Stimulated activated CD4-positive, alpha-beta T cell treated with anti-CD3 and anti-CD28 coated beads, Interleukin-15, amount 100 ng/mL, for 48 hours (primary cell): ENCODE measurements at regions not wholly inside any gene's neighbourhood (a gene's known extent, or its start where the extent isn't known, plus 50 kb on each side); places are given as distances from the start of the nearest gene placed in this dataset.
"Not testable (repeated sequence)": the region's sequence is repeated elsewhere in the genome, so short reads cannot be mapped to it uniquely, and the experiment has no call there.

Experiments used
- DNase-seq, 2 donors: peaks; one replicate each; pipeline ENCODE4 v3.0.0-alpha.2; 2020; ENCODE audit warnings: low read depth in 2 of 2

DNA sequence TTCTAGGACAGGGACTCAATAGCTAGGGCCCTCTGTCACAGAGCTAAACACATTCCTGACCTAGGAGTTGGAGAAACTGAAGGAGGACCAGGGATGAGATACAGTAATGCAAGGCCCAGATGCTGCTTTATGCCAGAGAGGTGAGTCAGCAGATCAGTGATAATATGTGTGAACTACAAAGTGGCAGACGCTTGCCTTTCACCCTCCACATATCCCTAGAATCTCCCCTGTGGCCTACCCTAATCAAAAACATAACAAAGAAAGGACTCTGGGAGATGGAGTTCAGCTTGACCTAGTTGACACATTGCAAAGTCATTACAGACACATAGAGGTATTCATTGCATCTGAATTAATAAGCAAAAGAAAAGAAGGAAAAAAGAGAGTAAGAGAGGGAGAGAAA lies 417.6 kb upstream of the DYNLRB2 start:
- DNase-seq = no peak

DNA sequence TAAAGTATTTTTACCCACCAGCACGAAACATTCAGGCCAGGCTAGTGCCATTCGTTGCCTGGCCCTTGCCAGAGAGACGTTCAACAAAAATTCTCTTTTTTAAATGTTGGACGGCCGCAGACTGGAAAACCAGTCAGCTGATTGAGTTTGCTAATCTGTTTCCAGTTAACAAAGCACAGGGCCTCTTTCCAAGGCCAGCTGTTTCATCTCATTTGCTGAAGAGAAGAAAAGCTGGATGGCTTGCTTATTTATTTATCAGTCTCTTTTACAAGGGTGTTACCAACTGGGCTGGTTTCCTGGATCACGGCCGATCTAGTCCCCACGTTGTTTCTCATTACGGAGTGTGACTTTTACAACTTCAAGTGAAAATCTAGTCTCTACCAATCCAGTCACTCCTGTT lies 418.7 kb upstream of the DYNLRB2 start:
- no peak for DNase-seq

DNA sequence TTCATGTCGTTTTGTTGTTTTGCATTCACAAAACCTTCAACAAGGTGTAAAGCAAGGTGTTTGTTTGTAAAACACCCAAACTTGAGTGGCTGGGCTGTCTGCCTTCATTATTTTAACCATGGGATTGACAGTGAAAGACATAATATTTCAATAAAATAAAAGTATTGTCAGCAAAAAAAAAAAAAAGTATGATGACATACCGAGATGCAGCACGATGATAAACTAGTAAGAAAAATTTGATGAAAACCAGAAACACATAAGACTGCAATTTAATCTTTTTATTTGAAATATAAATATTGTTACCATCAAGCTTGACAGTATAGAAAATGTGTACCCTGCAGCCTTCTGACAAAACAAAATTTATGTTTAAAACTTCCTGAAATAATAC lies 419.3 kb upstream of the DYNLRB2 start:
- DNase-seq = no peak

DNA sequence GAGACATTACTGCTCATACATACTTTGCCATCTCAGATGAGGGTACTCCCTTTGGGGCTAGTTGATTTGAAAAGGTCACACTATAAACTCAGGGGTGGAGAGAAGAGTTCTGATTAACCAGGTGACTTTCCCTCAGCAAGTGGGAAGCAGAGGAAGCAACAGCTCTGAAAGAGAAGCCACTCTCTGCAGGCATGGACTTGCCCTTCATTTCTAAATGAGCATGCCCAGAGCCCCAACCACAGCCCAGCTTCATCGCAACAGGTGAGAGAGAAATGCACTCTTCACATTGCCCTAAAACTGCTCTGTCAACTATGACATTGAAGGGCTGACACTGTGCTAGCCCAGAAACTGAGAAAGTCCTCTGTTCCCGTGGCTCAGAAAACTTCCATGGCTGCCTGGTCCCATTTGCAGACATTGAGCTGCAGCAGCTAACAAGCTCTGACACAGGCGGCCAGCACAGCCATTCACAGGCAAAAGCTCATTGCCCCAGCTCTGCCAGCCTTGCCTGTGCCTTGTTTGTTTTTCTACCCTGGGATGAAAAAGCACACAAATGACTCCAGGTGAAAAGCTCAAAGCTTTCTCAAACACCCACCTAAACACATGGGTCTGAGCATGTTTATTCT lies 419.8 kb upstream of the DYNLRB2 start:
- no peak for DNase-seq

DNA sequence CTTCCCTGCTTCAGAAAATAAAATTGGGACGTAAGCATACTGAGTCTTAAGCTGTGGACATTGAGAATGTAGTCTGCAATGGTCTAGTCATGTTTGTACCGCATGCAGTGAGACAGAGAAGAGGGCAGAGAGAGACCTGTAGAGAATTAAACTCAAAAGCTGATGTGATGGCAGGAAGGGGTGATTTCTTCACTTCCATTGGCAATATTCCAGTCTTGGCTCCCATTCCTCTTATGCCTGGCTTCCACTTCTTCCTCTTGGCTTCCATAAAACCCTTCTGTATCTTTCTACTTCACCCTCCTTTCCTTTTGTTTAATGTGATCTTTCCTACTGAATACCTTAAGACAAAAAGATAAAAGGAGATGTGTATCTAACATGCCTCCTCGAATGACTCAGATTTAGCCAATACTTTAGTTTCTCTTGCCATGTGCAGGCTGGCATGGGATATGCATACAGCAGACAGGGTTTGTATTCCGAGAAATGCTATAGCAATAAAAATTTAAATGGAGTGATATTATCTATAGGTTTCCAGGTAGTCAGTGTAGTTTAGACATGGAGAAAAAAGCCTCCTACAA lies 423.1 kb upstream of the DYNLRB2 start:
- no peak for DNase-seq

DNA sequence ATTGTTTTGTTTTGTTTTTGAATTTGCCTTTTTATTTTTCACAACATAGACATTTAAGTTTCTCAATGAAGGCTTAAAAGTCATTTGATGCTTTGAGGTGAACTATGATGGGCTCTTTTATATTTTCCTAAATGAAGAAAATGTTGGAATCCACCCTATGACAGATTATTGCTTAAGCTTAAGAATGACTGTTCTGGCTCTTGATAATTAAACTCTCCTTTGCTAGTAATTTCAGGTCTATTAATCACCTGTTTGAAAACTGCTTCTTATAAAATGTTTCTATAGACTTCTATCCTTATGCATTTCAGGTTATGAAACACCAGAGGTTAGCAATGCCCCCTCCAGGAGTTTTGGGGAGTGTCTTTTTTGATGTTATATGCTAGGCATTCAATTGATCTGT lies 424.1 kb upstream of the DYNLRB2 start:
- no peak for DNase-seq

DNA sequence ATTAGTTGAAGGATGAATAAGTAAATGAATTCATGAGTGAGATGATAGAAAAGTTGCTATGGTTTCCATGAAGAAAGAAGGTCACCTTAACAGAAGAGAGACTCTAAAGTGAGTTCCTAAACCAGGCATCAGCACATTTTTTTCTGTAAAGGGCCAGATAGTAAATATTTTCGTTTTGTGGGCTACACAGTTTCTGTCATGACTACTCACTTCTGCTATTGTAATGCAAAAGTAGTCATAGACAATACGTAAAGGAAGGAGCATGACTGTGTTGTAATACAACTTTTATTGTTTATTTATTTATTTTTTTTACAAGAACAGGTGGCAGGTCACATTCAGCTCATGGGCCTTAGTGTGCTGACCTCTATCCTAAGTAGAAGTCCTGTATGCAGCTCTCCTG lies 426.1 kb upstream of the DYNLRB2 start:
- no peak for DNase-seq

DNA sequence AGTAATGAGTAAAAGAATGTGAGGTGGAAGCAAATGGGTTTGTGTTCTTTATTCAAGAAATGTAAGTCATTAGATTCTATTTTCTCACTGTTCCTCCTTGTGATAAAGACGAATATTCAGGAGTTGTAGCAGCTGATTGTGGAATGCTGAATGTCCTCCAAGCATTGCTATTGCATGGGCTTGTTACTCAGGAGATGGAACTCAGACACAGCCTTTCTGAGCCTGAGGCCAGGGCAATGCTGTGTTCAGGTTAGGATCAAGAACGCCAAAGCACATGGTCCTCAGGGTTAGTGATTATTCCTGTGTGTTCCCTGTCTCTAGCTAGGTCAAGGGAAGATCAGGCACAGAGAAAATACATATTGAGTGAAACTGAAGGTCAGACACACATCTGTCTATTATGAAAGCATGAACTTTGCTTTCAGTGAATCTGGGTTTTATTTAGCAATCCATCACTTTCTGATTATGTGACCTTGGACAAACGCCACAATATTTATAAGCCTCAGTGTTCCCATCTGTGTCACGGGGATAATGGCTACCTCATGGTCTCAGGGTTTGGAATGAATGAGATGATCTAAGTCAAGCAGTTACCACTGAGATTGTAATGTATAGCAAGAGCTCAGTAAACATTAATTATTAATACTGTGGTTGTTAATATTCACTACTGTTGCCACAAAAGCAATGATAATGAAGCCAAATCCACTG lies 426.8 kb upstream of the DYNLRB2 start:
- no peak for DNase-seq

DNA sequence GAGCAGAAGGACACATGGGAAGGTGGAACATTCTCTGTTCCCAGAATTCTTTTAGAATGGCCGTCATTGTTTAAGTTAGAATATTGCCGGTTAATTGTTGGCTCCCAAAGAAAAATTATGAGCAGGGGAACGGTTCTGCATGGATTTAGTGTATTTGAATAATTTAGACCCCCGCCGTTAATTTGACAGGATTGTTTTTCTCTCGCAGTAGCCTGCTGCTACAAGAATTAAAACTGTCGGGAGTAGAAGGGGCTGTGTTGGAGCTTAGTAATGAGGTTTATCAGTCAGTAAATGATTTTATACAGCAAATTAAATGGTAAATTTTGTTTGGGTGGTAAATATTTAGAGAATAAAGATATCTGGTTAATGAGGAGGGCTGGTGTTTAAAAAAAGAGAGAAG lies 431.2 kb upstream of the DYNLRB2 start:
- no peak for DNase-seq

DNA sequence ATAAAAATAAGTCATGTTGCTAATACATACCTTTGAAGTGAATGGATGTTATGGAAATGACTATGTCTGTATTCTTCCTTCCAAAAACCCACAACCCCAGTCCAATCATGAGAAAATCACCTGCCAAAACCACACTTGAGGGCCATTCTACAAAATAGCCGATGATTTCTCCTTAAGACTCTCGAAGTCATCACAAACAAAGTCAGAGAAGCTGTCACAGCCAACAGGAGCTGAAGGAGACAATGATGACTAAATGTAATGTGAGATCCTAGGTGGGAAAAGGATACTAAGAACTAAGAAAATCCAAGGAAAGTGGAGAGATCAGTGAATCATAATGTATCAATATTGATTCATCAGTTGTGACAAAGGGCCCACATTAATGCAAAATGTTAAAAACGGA lies 432.9 kb upstream of the DYNLRB2 start:
- no peak for DNase-seq

DNA sequence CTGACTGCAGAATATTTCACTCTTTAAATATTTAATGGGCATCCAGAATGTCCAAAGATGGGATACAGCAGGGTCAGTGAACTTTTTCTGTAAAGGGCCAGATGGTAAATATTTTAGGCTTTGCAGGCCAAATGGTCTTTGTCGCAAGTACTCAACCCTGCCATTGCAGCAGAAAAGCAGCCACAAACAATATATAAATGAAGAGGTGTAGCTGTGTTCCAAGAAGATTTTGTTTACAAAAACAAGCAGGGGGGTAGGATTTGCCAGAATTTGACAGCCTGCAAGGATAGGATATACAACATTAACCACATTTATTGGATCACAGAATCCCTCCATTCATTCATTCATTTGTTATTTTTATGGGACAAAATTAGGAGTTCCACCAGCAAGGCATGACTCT lies 435.0 kb upstream of the DYNLRB2 start:
- DNase-seq = no peak

DNA sequence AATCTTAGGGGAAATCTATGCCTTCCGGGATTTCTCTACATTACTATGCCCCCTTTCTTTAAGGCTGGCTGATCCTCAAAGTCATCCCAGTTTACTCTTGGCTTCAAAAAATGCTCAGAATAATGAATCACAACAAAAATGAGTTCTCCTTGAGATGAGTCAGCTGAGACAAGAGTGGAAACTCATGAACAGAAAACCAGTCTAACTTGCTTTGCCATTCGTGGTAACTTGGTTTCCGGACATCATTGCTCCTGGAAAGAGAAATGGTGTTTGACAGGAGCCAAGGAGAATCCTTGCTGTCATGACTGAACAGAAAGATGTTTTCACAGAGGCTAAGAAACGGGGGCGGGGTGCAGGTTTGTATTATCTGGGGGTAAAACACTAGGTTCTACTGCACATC lies 435.6 kb upstream of the DYNLRB2 start:
- no peak for DNase-seq

DNA sequence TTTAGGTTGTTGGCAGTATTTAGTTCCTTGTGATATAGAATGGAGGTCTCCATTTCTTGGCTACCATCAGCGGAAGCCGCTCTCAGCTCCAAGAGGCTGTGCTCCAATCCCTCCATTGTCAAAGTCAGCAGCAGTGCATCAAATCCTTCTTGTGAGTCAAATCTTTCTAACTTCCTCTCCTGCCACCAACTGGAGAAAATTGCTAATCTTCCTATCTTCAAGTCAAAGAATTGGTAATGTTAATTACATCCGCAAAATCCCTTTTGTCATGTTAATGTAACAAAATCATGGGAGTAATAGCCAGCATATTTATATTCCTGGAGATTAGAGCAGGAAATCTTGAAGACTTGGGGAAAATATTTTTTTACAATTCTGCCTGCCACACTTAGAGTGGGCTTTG lies 436.4 kb upstream of the DYNLRB2 start:
- no peak for DNase-seq

DNA sequence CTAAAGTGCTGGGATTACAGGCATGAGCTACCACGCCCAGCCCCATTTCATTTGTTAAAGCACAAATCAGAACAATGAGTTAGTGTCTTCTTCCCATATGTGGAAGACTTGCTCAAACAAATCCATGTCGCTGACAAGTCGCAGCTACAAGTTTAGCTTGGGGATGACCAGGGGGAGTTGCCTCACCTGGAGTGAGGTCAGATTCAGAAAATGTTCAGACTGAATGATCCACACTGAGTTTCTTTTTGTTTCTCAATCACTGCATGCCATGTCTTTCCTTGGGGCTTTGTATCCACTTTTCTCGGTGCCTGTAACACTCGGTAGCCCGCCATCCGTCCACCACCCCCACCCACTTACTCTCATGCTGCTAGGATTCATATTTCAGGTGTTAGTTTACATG lies 437.3 kb upstream of the DYNLRB2 start:
- no peak for DNase-seq

DNA sequence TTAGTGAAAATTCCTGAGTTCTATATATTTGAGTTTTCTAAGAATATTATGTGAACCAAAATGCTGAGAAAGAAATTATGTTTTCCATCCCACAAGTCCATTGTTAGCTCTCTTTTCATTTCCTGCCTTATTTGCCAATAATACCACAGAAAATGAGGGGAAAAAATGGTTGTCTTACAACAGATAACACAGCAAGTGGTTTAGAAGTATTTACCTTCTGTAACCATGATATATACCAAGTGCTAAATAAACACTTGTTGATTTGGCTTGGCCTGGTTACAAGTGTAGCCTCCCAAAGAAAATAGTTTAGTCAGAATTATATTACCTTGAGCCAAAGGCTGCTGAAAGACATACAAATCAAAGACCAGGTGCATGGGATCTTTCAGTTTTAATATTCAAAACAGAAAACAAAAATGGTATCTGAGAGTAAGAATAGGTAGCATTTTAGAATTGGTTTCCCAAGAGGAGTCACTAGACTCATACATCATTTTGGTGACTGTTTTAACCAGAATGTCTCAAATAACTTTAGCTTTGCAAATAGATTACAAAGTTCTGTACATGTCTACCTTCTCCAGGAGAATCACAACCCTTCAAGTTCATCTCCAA lies 439.8 kb upstream of the DYNLRB2 start:
- no peak for DNase-seq

DNA sequence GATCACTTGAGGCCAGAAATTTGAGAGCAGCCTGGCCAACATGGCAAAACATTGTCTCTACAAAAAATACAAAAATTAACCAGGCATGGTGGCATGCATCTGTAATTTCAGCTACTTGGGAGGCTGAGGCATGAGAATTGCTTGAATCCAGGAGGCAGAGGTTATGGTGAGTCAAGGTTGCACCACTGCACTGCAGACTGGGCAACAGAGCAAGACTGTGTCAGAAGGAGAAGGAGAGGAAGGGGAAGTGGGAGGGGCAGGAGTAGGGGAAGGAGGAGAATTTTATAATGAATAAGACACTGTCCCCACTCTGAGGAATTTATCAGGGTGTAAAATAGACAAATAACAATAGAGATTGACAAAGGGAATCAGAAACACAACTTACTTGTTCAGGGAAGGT lies 440.6 kb upstream of the DYNLRB2 start:
- DNase-seq = no peak

DNA sequence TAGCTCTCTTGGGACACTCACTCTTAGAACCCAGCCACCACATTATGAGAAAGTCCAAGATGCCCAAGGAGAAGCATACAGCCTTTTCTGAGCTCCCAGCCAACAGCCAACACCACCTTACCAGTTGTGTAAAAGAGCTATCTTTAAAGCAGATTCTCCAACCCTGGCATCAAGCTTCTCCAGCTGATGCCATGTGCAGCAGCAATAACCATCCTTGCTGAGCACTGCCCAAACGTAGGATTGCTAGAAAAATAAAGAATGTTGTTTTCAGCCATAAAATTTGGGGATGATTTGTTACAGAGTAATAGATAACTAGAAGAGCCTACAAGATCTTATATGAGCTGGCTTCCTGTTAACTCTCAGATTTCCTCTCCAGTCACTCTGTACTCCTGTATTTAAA lies 443.7 kb upstream of the DYNLRB2 start:
- DNase-seq = no peak

DNA sequence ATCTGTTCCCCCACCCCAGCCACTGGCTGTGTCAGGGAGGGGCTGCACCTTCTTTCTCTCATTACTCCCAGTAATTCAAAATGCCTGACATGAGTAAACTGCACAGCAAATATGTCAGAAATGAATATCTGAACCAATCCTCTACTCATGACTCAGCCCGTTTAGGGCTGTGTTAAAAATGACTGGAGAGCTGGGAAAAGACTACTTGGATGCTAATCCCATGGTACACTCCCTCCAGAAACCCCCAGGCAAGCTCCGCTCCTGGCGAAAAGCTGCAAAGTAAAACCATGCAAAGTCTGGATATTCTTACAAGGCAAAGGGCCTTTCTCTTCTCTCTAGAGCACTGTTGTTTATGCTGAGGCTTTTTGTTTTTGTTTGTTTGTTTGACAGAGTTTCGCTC lies 448.1 kb upstream of the DYNLRB2 start:
- no peak for DNase-seq

DNA sequence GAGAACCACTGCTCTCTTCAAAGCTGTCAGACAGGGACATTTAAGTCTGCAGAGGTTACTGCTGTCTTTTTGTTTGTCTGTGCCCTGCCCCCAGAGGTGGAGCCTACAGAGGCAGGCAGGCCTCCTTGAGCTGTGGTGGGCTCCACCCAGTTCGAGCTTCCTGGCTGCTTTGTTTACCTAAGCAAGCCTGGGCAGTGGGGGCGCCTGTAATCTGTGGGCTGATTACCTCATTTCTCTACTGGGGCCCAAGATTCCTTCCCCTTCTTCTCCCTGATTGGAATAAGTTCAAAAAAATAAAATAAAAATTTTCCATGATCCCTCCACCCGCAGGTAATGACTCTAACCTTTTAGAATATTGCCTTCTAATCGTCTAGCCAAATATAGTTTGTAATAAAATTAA lies 449.3 kb upstream of the DYNLRB2 start:
- not testable (repeated sequence) for DNase-seq

DNA sequence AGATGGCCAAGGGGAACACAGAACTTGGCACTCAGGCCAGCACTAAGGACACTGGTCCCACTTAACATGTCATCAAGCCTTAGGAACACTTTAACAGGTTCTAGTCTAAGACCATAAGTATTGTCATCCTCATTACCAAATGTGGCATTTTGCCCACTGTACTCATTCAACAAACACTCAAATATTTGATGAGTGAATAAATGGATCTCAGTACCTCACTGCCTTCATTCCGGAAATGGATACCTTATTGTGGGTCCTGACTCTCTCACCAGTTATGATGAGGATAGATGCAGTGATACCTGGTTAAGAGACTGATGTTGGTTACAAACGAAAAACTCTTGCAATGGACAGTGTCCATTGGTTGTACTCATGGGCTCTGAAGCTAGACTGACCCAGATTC lies 455.2 kb upstream of the DYNLRB2 start:
- DNase-seq = no peak

DNA sequence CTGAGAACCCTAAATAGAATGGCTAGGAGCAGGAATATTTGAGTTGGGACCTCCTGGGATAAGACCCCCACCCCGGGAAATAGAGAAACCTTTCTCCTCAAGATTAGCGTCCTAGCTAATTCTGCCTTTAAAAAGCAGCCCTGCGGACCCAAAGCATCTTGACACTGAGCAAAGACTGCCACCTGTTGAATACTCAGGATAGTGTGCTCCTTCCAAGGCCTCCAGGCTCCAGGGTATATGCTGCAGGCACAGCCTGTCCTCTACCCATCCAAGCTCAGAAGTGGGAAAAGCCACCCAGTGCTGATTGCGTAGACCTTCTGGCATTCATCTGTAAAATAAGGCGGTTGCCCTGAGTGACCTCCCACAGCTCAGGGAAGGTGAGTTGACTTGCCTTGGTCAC lies 456.2 kb upstream of the DYNLRB2 start:
- DNase-seq = no peak

DNA sequence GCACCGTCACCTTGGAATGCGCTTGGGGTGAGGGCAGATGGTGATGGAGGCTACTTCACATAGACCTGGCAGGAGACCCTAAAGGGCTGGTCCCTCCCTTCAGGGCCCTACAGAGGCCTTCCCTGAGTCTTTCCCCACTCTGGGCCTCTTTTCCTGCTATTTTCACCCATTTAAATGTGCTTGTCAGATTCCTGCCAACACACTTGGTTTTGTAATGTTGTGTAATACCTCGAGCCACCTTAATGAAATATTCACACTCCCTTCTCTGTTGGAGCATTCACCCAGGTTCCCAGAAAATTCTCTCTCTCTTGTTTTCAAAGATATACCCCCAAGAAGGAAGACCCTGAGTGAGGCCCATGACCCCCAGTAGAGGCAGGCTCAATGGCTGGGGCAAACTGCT lies 456.6 kb upstream of the DYNLRB2 start:
- DNase-seq = no peak

DNA sequence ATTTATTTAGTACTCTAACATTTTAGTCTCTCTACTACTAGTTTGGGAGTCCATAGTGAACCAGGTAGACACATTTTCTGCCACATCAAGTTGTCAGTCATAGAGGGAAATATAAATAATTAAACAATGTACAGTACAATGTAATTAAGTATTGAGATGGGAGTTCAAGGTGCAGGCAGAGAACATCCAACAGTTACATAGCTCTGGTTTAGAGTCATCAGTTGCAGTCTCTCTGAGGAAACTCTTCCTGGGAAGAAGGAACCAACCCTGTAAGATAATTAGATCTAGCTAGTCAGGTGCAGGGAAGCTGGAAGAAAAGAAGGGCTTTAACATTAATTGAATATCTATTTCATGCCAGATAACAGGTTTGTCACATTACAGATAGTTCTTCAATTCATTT lies 457.9 kb upstream of the DYNLRB2 start:
- no peak for DNase-seq
